22Rv1 (cell line): ENCODE measurements at regions not wholly inside any gene's neighbourhood (a gene's known extent, or its start where the extent isn't known, plus 50 kb on each side); places are given as distances from the start of the nearest gene placed in this dataset.

Experiments
- H3K27ac ChIP-seq: fragments of 450-650 bp; 2 replicates; pipeline ENCODE4 v1.5.1; 2017
- ZFX ChIP-seq: fragments of 450-650 bp; IDR thresholded peaks from 2 replicates; pipeline ENCODE4 v1.6.1; 2017; ENCODE audit warnings: antibody characterized with exemption, borderline replicate concordance
- TF ChIP-seq, protein P1 (sequence below): fragments of 450-650 bp; IDR thresholded peaks from 2 replicates; pipeline ENCODE4 v1.5.1; 2017; ENCODE audit warnings: mild to moderate bottlenecking

DNA sequence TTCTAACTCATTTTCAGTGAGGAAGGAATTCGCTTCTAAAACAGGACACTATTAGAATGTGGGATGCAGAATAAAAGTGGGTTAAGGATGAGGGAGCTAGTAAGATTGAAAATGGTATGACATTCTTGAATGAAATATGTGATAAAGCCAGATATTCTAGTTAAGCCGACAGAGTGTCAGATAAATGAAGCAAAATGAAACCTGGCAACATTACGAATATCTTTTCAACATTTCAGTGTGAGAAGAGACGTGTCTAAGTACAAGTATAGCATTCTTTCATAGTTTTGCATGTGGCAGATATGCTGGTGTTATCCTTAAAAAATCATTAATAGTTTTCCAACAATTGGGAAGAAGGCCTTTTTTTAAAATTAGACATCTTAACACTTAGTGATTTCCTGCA lies 1101.4 kb downstream of the RPA4 start:
- H3K27ac ChIP-seq: no peak overlapping the region
- no peak for TF ChIP-seq ZFX
- TF ChIP-seq, protein P1, sequence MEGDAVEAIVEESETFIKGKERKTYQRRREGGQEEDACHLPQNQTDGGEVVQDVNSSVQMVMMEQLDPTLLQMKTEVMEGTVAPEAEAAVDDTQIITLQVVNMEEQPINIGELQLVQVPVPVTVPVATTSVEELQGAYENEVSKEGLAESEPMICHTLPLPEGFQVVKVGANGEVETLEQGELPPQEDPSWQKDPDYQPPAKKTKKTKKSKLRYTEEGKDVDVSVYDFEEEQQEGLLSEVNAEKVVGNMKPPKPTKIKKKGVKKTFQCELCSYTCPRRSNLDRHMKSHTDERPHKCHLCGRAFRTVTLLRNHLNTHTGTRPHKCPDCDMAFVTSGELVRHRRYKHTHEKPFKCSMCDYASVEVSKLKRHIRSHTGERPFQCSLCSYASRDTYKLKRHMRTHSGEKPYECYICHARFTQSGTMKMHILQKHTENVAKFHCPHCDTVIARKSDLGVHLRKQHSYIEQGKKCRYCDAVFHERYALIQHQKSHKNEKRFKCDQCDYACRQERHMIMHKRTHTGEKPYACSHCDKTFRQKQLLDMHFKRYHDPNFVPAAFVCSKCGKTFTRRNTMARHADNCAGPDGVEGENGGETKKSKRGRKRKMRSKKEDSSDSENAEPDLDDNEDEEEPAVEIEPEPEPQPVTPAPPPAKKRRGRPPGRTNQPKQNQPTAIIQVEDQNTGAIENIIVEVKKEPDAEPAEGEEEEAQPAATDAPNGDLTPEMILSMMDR: no peak

- no peak overlapping the region for H3K27ac ChIP-seq
- no peak for TF ChIP-seq ZFX
- TF ChIP-seq, protein P1: no peak
These were observed 1104.3 kb downstream of the RPA4 start for GRCh38 chrX:97987979-97988378.

- no peak overlapping the region for H3K27ac ChIP-seq
- no peak for TF ChIP-seq ZFX
- TF ChIP-seq, protein P1: no peak
These were observed 1112.1 kb downstream of the RPA4 start for GRCh38 chrX:97995834-97996233.

- no peak overlapping the region for H3K27ac ChIP-seq
- no peak for TF ChIP-seq ZFX
- TF ChIP-seq, protein P1: no peak
These were observed 1145.0 kb downstream of the RPA4 start for GRCh38 chrX:98028691-98029090.

DNA sequence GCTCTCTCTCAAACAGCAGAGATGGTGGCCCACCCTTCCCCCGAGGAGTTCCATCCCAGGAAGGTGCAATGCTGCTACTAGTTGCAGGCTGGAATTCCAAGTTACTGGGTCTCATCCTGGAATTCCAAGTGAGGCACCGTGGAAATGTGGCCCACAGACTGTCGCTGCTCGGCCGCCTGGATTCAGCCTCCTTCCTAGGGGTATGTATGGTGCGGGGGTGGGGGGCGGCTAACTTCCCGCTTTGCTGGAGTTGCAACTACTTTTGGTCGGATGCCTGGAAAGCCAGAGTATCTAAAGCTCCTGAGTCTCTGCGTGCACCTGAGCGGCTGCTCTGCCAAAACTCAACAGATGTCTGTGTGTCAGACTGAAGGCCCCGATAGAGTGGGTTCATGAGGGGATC lies 1146.2 kb downstream of the RPA4 start:
- H3K27ac ChIP-seq: no peak overlapping the region
- no peak for TF ChIP-seq ZFX
- TF ChIP-seq, protein P1: no peak

- H3K27ac ChIP-seq: no peak overlapping the region
- TF ChIP-seq, protein P1: no peak
- no peak for TF ChIP-seq ZFX
These were observed 1173.5 kb downstream of the RPA4 start for GRCh38 chrX:98057176-98057575.

DNA sequence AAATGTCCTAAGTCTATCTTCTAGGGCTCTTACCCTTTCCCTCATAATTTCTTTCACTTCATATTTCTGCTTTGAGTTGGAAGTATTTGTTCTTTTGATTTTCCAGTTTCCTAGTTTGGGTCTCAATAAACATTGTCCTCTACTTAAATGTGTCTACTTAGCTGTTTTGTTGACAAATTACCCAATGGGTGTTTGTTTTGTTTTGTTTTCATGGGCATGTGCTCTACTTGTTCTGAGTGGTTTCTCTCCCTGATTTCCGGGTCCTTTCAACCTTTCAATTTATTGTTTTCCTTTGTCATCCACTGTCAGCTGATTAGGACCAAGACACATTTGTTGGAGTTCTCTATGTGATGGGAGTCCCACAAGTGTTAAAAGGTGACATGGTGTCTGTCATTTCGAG lies 1181.4 kb downstream of the RPA4 start:
- TF ChIP-seq, protein P1: no peak
- no peak for TF ChIP-seq ZFX
- H3K27ac ChIP-seq: no peak overlapping the region
